Skin of body (tissue), 1 donor: ENCODE measurements at regions not wholly inside any gene's neighbourhood (a gene's known extent, or its start where the extent isn't known, plus 50 kb on each side); places are given as distances from the start of the nearest gene placed in this dataset.

Experiments used
- DNase-seq: peaks from one replicate; lab custom pipeline; 2025; lab: John Stamatoyannopoulos, UW

DNA sequence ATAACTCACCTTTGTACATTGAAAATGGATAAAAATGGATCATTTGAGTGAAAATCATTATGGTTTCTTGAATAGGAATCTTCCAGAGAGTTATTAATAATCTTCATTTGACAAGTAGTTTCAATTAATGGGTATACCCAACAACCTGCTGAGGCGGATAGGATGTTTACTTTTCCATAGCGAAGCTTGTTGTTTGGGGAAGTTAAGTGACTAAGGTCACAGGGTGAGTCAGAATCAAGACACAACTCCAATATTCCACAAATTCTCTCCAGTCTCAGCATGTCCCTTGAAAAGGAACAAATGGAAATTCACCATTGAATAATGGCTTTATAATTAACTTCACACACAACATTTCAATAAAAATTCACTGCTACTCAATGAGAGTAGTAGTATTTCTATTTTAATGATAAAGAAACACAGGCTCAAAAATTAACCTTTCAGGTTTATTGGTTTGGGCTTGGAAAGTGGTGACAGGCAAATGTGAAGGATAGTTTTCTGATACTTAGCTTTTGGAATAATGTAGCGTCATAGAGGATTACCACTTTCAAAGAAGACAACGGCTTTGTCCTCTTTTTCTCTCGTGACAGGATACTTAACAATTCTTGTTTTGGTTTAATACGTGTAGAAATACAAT is 211.3 kb downstream of the GPD2 start:
- no peak for DNase-seq

DNA sequence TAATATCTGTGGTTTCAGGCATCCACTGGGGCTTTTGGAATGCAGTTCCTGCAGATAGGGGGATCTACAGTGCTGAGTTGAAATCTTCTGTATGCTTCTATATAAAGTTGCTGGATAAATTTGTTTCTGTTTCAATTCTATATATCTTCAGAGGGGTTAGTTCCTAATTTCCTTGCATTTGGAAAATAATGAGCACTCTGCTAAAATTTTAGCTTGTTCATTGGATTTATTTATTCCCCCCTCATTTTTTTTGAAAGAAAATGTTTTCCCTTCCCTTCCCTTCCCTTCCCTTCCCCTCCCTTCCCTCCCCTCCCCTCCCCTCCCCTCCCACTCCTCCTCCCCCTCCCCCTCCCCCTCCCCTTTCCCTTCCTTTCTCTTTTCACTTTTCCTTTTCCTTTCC is 212.3 kb downstream of the GPD2 start:
- DNase-seq, result no peak

DNA sequence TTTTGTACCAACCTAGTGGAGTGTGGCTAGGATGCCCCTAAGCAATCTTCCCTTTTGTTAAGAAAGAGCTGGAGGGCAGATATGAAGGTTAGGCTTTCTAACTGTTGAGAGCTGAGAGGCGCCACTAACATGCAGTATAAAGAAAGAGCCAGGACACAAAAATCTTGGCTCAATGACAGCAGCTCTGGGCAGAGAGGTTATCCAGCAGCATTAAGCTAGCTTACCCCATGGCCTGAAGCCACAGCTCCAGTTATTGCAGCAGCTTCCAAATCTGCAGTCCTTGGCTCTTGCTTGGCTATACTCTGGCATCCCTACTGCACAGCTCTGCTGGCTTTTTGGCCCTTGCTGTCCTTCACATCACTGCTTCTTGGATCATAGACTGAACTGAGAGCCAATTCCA is 213.4 kb downstream of the GPD2 start:
- DNase-seq, result peak; percentile 19

DNA sequence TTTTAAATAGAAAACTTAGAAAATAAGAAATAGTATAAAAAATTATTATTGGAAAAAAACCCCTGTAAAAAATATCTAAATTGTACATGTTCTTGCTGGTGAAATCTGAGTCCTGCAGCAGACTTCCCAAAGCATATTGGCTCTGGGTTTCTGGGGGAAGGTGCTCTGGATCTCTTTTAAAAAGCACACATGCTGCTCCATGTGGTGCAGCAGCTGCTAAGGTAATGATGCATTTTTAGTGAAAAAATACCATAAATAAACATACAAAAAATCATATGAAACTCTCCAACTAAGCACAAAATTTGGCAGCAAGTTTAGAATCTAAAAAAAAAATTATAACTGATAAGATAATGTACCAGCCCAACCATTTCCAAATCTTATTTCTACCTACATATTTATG is 216.5 kb downstream of the GPD2 start:
- DNase-seq, result no peak

DNA sequence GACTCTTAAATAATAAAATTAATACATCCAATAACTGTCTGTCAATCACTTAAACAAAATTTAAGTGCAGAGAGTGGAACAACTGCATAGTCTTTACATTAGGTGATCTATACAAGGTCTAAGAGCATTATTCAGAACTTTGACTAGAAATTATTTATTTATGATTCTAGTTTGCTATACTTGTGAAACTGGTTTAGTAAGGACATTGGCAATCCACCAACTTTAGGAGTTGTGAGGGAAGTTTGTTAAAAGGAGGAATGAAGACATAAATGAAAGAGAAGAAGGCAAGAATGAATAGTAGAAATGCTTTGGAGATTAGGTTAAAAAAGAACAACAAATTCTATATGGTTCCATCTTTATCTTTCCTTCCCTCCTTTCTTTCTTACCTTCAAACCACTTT is 217.5 kb downstream of the GPD2 start:
- no peak for DNase-seq

DNA sequence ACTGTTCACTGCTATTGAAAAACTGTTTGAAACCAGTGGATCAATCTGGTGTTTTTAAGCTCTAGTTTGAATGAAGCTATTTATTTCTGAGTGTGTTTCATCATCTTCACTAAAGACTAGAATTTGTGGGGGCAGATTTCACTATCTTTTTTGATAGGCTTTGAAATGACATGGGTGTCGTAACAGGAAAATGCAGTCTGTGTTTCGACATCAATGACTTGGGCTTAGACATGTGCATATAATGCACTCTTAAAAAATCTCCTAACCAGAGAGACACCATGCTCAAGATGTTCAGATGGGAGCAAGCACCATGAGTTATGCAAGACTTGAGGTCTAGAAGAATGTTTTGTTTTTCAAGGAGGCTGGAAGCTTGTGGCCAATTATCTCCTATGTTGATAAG is 221.6 kb downstream of the GPD2 start:
- no peak for DNase-seq

DNA sequence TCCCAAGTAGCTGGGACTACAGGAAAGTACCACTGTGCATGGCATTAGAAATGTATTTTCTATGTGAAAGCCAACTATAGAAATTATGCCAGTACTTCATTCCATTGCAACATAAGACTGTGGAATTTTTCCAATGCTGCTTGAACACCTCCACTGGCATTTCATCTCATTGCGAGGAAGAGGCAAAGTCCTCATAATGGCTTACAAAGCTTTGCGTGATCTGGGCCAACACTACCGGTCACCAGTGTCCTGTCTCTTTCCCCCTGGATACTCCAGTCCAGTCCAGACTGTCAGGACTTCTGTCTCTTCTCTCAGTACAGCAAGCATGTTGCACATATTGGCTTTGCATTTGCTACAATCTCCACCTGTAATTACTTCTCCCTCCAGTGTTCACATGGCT is 223.5 kb downstream of the GPD2 start:
- no peak for DNase-seq

DNA sequence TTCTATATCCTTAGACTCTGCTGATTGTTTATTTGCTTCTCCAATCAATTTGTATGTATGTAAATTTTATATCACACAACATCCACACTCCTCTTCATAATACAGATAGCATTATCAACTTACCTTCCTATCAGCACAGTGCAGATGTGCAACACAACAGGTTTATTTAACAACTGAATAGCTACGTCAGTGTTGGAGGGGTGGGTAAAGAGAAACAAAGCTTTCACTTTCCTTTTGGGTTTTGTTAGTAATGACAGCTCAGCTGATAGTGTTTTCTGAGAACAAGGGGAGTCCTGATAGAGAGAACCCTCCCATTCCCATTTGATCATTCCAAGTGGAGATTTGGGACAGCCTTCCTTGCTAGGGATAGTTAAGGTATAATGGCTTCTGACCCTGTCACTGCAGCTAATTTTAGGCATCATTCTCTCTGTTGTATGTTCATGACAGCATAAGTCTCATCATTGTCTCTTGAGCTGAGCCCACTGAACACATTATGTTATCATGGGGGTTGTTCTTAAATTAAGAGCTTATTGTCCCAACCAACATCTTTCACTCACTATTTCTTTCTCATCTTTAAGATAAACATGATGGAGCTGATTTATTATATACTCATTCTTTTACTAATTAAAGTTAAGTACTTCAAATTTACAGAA is 227.7 kb downstream of the GPD2 start:
- no peak for DNase-seq

DNA sequence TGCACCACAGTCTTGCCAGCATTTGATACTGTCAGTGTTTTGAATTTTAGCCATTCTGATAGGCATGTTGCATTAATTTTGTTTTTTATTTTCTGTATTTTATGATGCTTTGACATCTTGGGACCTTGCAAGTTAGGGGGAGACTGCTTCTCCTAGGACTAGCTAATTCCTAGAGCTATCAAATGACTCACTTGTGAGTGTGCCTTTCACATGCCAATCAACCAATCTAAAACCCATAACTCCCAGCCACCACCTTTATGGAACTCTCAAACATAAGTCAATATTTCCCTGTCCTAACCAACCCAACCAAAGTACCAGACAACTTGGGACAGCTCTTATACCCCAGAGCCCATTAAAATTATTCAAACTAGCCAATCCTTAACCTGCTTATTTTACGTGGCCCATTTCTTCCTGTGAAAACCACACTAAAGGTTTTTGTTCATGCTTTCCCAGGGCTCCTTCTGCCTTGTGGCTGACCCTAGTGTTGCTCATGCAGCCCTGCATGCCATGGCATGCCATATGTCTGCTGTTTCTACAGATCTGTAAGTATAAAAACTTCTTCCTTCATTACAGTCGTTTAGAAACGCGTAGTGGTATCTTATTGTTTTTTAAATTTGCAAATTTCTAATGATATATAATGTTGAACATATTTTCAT is 230.1 kb downstream of the GPD2 start:
- no peak for DNase-seq

DNA sequence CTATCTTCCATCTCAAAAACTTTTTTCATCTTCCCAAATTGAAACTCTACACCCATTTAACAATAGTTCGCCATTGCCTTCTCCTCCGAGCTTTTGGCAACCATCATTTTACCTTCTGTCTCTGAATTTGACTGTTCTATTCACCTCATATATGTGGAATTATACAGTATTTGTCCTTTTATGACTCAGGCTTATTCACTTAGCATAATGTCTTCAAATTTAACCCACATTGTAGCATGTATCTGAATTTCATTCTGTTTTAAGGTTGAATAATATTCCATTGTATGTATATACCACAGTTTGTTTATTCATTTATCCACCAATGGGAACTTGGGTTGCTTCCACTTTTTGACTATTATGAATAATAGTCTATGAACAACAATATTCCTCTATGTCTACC is 233.9 kb downstream of the GPD2 start:
- DNase-seq, result no peak

DNA sequence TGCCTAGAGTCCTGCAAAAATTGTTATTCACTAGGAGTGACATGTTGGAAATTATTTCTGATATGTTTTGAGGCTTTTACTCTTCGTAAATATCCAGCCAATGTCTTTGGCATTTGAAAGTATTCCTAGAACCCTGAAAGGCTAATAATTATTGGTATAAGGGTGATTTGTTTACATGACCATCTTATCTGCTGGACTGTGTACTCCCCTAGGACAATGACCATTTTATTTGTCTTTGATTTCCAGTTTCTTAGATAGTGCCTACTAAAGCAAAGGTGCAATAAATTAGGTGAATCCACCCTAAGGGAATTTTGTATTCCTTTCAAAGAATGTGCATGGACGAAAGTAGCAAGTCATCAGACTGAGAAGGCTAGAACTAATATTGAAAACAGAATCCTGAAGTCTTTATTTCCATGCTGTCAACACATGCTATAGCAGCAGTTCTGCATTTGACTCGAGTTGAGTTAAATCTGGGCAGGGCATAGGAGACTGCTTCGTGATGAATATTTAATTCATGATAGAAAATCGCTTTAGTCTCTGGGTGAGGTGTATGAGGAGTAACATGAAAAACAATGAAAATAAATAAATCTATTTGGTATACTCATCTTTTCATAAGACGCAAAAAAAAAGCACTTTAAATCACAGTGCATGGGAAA is 235.7 kb downstream of the GPD2 start:
- DNase-seq, result no peak

DNA sequence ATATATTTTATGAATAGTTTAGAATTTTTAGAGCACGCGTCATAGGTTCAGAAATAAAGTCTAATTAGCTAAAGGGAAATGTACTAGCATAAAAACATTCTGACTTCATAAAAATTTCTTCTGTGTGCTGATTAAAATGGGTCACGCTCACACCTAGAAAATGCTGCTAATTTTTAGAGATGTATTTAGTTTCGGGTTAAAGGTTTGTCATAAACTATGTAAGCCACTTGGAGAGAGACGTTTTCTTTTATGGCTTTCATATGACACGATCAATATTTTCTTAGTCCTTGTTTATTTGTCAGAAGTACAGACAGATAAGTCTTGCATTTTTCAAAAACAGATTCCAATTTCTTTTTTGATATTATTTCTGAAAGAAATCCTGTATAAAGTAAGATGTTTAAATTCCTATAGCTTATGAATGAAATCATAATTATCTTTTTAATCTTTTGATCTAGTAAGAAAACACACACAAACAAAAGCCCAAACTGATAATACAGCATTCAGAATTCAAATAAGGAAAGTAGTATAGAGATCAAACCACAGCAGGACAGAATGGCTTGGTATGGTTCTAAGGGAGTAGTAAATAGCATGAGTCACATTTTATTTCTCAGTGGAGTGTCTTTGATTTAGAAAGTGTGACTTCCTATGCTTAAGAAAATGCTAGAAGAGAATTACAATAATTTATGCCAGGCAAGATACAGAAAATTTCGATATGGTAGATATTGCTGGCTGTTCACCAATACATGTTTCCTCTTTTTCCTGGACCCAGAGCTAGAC is 236.6 kb downstream of the GPD2 start:
- no peak for DNase-seq

DNA sequence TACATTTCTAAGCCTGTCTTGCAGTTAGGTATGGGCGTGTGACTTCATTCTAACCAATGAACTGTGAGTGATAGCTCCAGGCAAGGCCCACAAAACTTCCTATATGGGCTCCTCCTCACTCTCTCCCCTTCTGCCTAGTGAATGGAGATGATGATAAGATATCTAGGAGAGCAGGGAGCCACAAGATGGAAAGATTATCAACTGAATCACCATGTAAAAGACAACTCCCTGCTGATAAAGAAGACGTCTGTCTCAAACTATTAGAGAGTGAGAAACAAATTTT is 237.1 kb downstream of the GPD2 start:
- DNase-seq, result no peak

DNA sequence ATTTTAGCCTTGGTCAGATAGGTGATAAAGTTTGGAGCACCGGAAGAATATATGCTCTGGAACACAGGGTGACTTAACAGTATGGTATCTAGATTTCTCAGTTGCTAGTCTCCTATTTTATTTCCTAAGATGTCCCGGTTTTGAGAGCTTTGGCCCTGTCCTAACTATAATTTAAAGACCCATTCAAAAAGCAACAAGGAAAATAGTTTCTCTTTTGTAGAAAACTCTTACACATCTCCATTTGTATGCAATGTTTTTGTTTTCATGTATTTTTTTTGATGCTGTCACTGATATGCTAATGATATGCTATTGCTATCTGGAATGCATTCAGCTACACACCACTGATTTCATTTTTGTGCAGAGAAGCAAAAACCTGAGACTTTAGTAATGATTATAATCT is 237.8 kb downstream of the GPD2 start:
- DNase-seq, result no peak

DNA sequence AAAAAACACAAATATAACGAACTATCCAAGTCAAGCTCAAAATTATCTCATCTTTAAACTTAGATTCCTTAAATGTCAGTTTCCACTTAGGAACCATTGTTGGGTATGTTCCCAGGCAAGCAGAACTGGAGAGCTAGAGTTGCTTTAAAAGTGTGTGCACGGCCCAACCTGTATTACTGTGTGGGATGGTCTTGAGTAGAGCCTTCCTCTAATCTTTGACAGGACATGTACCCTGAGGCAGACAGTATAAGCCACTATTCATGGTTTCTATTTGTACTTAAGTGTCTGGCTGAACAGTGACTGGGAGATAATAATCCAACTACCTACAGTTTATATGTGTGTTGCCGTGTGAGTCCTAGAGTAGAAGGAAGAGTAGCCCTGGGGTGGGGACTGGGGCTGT is 239.7 kb downstream of the GPD2 start:
- DNase-seq, result no peak

DNA sequence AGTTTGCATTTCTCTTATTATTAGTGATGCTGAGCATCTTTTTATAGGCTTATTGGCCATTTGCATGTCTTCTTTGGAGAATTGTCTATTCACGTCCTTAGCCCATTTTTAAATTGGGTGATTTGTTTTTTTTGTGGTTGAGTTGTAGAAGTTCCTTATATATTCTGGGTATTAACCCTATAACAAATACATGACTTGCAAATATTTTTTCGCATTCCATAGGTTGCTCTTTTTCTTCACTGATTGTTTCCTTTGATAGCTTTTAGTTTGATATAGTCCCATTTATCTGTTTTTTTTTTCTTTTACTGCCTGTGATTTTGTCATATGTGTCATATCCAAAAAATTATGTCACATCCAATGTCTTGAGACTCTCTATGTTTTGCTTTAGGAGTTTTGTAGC is 243.6 kb downstream of the GPD2 start:
- DNase-seq, result no peak

DNA sequence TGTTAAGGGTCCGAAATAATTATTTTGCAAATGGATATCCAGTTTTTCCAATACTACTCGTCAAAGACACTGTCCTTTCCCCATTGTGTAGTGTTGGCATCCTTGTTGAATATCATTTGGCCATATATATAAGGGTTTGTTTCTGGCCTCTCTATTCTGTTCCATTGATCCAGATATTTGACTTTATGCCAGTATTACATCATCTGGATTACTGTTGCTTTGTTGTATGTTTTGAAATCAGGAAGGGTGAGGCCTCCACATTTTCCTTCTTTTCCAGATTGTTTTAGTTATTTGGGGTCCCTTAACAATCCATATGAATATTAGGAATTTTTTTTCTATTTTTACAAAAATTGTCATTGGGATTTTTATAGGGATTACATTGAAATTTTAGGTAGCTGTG is 244.1 kb downstream of the GPD2 start:
- no peak for DNase-seq

DNA sequence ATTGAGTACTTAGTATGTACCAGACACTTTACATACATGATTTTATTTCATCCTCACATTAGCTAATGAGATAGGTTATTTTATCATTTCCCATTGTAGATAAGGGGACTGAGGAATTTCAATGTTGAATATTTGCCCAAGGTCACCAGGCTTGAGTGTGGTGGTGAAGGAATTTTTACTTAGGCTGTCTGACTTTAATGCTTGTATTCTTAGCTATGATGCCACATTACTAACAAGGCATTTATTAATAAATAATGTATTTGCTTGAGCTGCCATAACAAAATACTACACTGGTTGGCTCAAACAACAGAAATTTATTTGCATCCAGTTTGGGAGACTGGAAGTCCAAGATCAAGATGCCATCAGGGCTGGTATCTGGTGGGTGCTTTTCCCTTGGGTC is 250.9 kb downstream of the GPD2 start:
- DNase-seq, result no peak

DNA sequence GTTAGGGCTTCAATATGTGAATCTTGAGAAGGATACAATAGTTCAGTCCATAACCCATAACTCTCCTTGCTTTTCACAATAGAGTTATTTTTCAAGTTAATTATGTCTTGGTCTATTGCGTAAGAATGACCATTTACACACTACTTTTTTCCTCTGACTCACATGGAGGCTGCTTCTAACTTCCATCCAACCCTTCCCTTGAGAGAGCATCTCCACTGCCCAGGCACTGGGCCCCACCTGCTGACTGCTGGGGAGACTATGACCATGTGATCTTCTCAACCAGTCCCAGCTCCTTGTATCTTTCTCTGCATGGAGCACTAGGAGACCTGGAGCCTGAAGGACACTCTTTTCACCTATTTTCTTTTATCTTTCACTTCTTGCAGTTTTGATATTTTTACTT is 251.5 kb downstream of the GPD2 start:
- no peak for DNase-seq

DNA sequence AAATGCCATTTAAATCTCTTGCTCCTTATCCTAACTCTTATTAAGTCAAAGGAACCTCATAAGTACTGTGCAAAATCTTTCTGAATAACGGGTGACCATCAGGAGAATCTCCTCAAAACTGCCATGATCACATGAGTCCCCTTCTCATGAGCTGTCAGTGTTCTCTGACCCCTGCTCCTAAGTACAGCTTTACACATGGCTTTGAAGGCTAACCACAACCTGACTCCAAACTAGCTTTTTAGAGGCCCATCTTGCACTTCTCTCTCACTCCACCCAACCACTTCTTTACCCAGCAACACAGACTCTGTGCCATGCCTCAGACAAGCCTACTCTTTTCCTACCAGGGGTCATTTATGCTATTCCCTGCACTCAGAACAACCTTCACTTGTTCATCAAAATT is 253.8 kb downstream of the GPD2 start:
- no peak for DNase-seq

DNA sequence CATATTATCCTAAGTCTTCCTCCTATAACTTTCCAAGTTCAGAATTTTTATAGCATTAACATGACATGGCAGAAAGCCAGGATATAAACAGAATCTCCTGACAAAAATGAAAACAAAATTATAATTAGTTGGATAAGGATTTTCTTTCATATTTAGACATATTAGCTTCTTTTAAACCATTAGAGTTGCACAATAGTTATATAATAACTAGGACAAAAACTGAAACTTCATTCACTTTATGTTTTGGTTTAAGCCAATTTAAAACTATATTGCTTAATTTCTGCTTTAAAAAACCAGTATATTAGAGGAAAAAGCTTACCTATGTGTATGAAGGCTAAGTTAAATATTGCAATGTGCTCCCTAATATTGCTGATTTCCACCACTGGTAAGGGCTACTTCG is 254.8 kb downstream of the GPD2 start:
- DNase-seq, result no peak

DNA sequence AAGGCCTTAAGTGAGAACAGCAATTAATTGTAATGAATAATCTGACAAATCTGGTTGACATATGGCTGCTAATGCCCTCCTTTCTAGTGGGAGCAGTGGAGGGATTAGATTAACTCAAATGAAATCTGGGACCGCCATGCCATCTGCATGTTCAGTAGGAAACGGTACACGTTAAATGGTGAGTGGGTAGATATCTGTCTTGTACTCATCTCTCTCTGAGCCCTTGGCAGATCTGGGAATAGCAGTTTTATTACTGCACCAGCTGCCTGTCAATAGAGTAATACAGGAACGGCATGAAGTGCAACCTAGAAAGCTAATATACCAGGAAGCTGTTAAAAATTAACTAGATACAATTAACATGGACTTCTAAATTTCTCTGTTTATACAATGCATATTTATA is 258.8 kb downstream of the GPD2 start:
- DNase-seq, result no peak
